HEK293 (cell line): ENCODE measurements at regions not wholly inside any gene's neighbourhood (a gene's known extent, or its start where the extent isn't known, plus 50 kb on each side); places are given as distances from the start of the nearest gene placed in this dataset.

Experiments
- CTCF ChIA-PET: fragments of 350-600 bp; formaldehyde crosslinking; extraction: SDS; loops from one replicate; lab custom pipeline; 2021; ENCODE audit warnings: antibody characterized with exemption; lab: Yijun Ruan, JAX
- POLR2A ChIA-PET: fragments of 300-600 bp; formaldehyde crosslinking; extraction: SDS; loops from one replicate; lab custom pipeline; 2020; ENCODE audit warnings: antibody characterized with exemption, inconsistent platforms; lab: Yijun Ruan, JAX
- H3K27ac ChIP-seq: fragments of 200-500 bp; sonication (Bioruptor generic); 2 replicates; pipeline ENCODE4 v1.5.1; 2014; ENCODE audit warnings: low read depth, low read length, control low read depth, inconsistent platforms; ENCODE audit errors: extremely low read depth
- H3K36me3 ChIP-seq, 2 experiments: fragments of 200-500 bp in 1 of 2; sonication (Bioruptor generic) in 1 of 2; 1 replicate in 1 of 2; 2 replicates in 1 of 2; pipeline ENCODE4 v1.5.1; 2014 to 2017; ENCODE audit warnings: inconsistent platforms in 2 of 2, low read length in 2 of 2; ENCODE audit not compliant: control insufficient read depth in 2 of 2, insufficient read depth in 1 of 2
- H3K4me1 ChIP-seq: fragments of 200-500 bp; sonication (Bioruptor generic); 2 replicates; pipeline ENCODE4 v1.5.1; 2014; ENCODE audit warnings: mild to moderate bottlenecking, low read length, inconsistent platforms; ENCODE audit not compliant: control insufficient read depth, insufficient read depth
- H3K4me3 ChIP-seq: 2 replicates; pipeline ENCODE4 v1.5.1; 2011; ENCODE audit warnings: low read depth, mild to moderate bottlenecking, control low read depth, low read length, moderate library complexity
- H3K9me3 ChIP-seq: fragments of 200-500 bp; sonication (Bioruptor generic); 2 replicates; pipeline ENCODE4 v1.5.1; 2014; ENCODE audit warnings: low read depth, low read length, inconsistent platforms; ENCODE audit not compliant: control insufficient read depth, insufficient read depth
- FEZF1 ChIP-seq: fragments of 450-650 bp; formaldehyde crosslinking; IDR thresholded peaks from 2 replicates; pipeline ENCODE4 v1.5.1; 2016; ENCODE audit warnings: missing biosample characterization, missing genetic modification characterization
- KLF16 ChIP-seq: fragments of 450-650 bp; formaldehyde crosslinking; IDR thresholded peaks from 2 replicates; pipeline ENCODE4 v1.5.1; 2017; ENCODE audit warnings: missing biosample characterization, missing genetic modification characterization
- KLF9 ChIP-seq: fragments of 450-650 bp; formaldehyde crosslinking; IDR thresholded peaks from 2 replicates; pipeline ENCODE4 v1.5.1; 2016; ENCODE audit warnings: missing biosample characterization, missing genetic modification characterization, low read depth
- REPIN1 ChIP-seq: fragments of 450-650 bp; formaldehyde crosslinking; IDR thresholded peaks from 2 replicates; pipeline ENCODE4 v1.5.1; 2017; ENCODE audit warnings: missing biosample characterization, missing genetic modification characterization, low read depth
- YY1 ChIP-seq: fragments of 450-650 bp; formaldehyde crosslinking; IDR thresholded peaks from 2 replicates; pipeline ENCODE4 v1.5.1; 2018; ENCODE audit warnings: missing biosample characterization, missing genetic modification characterization
- ZBTB10 ChIP-seq: fragments of 450-650 bp; formaldehyde crosslinking; IDR thresholded peaks from 2 replicates; pipeline ENCODE4 v1.5.1; 2016; ENCODE audit warnings: missing biosample characterization, missing genetic modification characterization
- ZBTB20 ChIP-seq: fragments of 450-650 bp; formaldehyde crosslinking; IDR thresholded peaks from 2 replicates; pipeline ENCODE4 v1.5.1; 2016; ENCODE audit warnings: missing biosample characterization, missing genetic modification characterization
- ZNF146 ChIP-seq: fragments of 450-650 bp; formaldehyde crosslinking; IDR thresholded peaks from 2 replicates; pipeline ENCODE4 v1.5.1; 2016; ENCODE audit warnings: missing biosample characterization, missing genetic modification characterization
- ZNF16 ChIP-seq: fragments of 450-650 bp; formaldehyde crosslinking; IDR thresholded peaks from 2 replicates; pipeline ENCODE4 v1.5.1; 2016; ENCODE audit warnings: low read depth, missing biosample characterization, missing genetic modification characterization
- ZNF175 ChIP-seq: fragments of 450-650 bp; formaldehyde crosslinking; IDR thresholded peaks from 2 replicates; pipeline ENCODE4 v1.5.1; 2016; ENCODE audit warnings: missing biosample characterization, missing genetic modification characterization
- ZNF2 ChIP-seq: fragments of 450-650 bp; formaldehyde crosslinking; IDR thresholded peaks from 2 replicates; pipeline ENCODE4 v1.5.1; 2016; ENCODE audit warnings: missing biosample characterization, missing genetic modification characterization
- ZNF26 ChIP-seq: fragments of 450-650 bp; formaldehyde crosslinking; IDR thresholded peaks from 2 replicates; pipeline ENCODE4 v1.5.1; 2016; ENCODE audit warnings: missing biosample characterization, missing genetic modification characterization
- ZNF266 ChIP-seq: fragments of 450-650 bp; formaldehyde crosslinking; IDR thresholded peaks from 2 replicates; pipeline ENCODE4 v1.5.1; 2016; ENCODE audit warnings: missing biosample characterization, missing genetic modification characterization, low read depth
- ZNF354C ChIP-seq: fragments of 450-650 bp; formaldehyde crosslinking; IDR thresholded peaks from 2 replicates; pipeline ENCODE4 v1.5.1; 2016; ENCODE audit warnings: missing biosample characterization, missing genetic modification characterization, low read depth, borderline replicate concordance
- ZNF404 ChIP-seq: fragments of 450-650 bp; formaldehyde crosslinking; IDR thresholded peaks from 2 replicates; pipeline ENCODE4 v1.5.1; 2017; ENCODE audit warnings: missing biosample characterization, missing genetic modification characterization
- ZNF449 ChIP-seq: fragments of 450-650 bp; formaldehyde crosslinking; IDR thresholded peaks from 2 replicates; pipeline ENCODE4 v1.5.1; 2017; ENCODE audit warnings: missing biosample characterization, mild to moderate bottlenecking, missing genetic modification characterization, moderate library complexity
- ZNF549 ChIP-seq: fragments of 450-650 bp; IDR thresholded peaks from 2 replicates; pipeline ENCODE4 v1.5.1; 2018; ENCODE audit warnings: missing biosample characterization, missing genetic modification characterization, mild to moderate bottlenecking, inconsistent platforms, moderate library complexity
- ZNF580 ChIP-seq: fragments of 450-650 bp; formaldehyde crosslinking; IDR thresholded peaks from 2 replicates; pipeline ENCODE4 v1.5.1; 2016; ENCODE audit warnings: missing biosample characterization, missing genetic modification characterization
- ZNF585B ChIP-seq: fragments of 450-650 bp; formaldehyde crosslinking; IDR thresholded peaks from 2 replicates; pipeline ENCODE4 v1.5.1; 2016; ENCODE audit warnings: missing biosample characterization, missing genetic modification characterization
- ZNF629 ChIP-seq: fragments of 450-650 bp; formaldehyde crosslinking; IDR thresholded peaks from 2 replicates; pipeline ENCODE4 v1.5.1; 2017; ENCODE audit warnings: missing biosample characterization, missing genetic modification characterization
- ZNF645 ChIP-seq: fragments of 450-650 bp; formaldehyde crosslinking; IDR thresholded peaks from 2 replicates; pipeline ENCODE4; 2016; ENCODE audit warnings: missing biosample characterization, missing genetic modification characterization

GRCh38 chr12:97659117-97659880 lies 196.7 kb downstream of the RMST start:
- no peaks in the 10 kb centered on the region for H3K36me3 ChIP-seq
- no peak overlapping the region for H3K27ac ChIP-seq
- no peaks in the 10 kb centered on the region for H3K4me1 ChIP-seq
- ChIA-PET POLR2A (no interaction called here), CTCF (no interaction called here)
- no peak overlapping the region for H3K4me3 ChIP-seq
- no peaks in the 10 kb centered on the region for H3K9me3 ChIP-seq
- TF ChIP-seq ZNF549 (tag by site-specific recombination) (no peak), KLF9 (tag by site-specific recombination) (no peak), ZNF266 (no peak), ZNF2 (no peak), REPIN1 (tag by site-specific recombination) (no peak), ZNF629 (no peak)

- Histone ChIP-seq H3K4me1 (no peaks in the 10 kb centered on the region), H3K27ac (no peak overlapping the region), H3K4me3 (no peak overlapping the region), H3K36me3 (no peaks in the 10 kb centered on the region), H3K9me3 (no peaks in the 10 kb centered on the region)
- ChIA-PET CTCF (no interaction called here), POLR2A (no interaction called here)
- TF ChIP-seq ZNF404, result no peak
- TF ChIP-seq KLF16, result no peak
These were observed 203.7 kb downstream of the RMST start for GRCh38 chr12:97666263-97666662.

GRCh38 chr12:97672870-97673269 lies 210.3 kb downstream of the RMST start:
- H3K27ac ChIP-seq, result no peak overlapping the region
- POLR2A ChIA-PET, result no interaction called here
- TF ChIP-seq ZBTB10 (tag by site-specific recombination), result no peak
- no peak for TF ChIP-seq FEZF1
- no peak for TF ChIP-seq ZNF26 (tag by site-specific recombination)
- no peak for TF ChIP-seq ZNF645 (tag by site-specific recombination)
- no peak for TF ChIP-seq ZNF585B (tag by site-specific recombination)
- H3K4me1 ChIP-seq, result no peaks in the 10 kb centered on the region
- no peaks in the 10 kb centered on the region for H3K36me3 ChIP-seq
- no peaks in the 10 kb centered on the region for H3K9me3 ChIP-seq
- H3K4me3 ChIP-seq, result no peak overlapping the region
- CTCF ChIA-PET, result no interaction called here

GRCh38 chr12:97680751-97681150 lies 218.1 kb downstream of the RMST start:
- H3K9me3 ChIP-seq, result no peaks in the 10 kb centered on the region
- CTCF ChIA-PET, result no interaction called here
- no peaks in the 10 kb centered on the region for H3K4me1 ChIP-seq
- no peak overlapping the region for H3K4me3 ChIP-seq
- TF ChIP-seq ZNF354C (tag by site-specific recombination) (no peak), ZNF580 (tag by site-specific recombination) (no peak), ZNF449 (tag by site-specific recombination) (no peak), YY1 (tag by site-specific recombination) (no peak), ZNF16 (tag by site-specific recombination) (no peak), ZNF175 (tag by site-specific recombination) (no peak), ZBTB20 (tag by site-specific recombination) (no peak), ZNF146 (no peak)
- no peaks in the 10 kb centered on the region for H3K36me3 ChIP-seq
- POLR2A ChIA-PET, result no interaction called here
- no peak overlapping the region for H3K27ac ChIP-seq
